PC-9 (cell line): ENCODE measurements at regions not wholly inside any gene's neighbourhood (a gene's known extent, or its start where the extent isn't known, plus 50 kb on each side); places are given as distances from the start of the nearest gene placed in this dataset.

Experiments
- EZH2 ChIP-seq: fragments of 200-600 bp; sonication (generic); IDR thresholded peaks from 2 replicates; pipeline ENCODE4 v1.8.0; 2017; ENCODE audit warnings: antibody characterized with exemption, low read depth
- TF ChIP-seq, protein P1 (sequence below): fragments of 200-600 bp; sonication (generic); conservative IDR thresholded peaks from 2 replicates; pipeline ENCODE4 v1.6.1; 2017; ENCODE audit warnings: mixed run types, antibody characterized with exemption, mild to moderate bottlenecking, moderate library complexity

DNA sequence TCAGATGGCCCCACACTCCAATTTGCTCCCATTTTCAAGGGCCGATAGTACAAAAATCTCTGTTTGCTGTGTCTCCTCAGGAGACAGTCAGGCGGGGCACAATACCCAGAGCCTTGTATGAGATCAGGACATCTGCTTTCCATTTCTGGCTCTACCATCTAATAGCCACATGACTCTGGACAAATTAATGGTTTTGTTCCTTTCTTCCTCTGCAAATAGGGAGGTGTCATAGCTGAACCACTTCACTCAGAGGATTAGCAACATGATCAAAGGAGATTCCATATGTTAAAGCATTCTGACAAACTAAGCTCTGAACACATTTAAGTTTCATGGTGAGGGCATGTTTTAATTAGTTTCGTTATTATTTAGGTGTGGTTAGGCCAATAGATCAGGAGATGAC lies 602.1 kb upstream of the SYT4 start:
- TF ChIP-seq, protein P1, sequence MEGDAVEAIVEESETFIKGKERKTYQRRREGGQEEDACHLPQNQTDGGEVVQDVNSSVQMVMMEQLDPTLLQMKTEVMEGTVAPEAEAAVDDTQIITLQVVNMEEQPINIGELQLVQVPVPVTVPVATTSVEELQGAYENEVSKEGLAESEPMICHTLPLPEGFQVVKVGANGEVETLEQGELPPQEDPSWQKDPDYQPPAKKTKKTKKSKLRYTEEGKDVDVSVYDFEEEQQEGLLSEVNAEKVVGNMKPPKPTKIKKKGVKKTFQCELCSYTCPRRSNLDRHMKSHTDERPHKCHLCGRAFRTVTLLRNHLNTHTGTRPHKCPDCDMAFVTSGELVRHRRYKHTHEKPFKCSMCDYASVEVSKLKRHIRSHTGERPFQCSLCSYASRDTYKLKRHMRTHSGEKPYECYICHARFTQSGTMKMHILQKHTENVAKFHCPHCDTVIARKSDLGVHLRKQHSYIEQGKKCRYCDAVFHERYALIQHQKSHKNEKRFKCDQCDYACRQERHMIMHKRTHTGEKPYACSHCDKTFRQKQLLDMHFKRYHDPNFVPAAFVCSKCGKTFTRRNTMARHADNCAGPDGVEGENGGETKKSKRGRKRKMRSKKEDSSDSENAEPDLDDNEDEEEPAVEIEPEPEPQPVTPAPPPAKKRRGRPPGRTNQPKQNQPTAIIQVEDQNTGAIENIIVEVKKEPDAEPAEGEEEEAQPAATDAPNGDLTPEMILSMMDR: no peak
- no peak for TF ChIP-seq EZH2
